Activated CD4-positive, CD25-positive, alpha-beta regulatory T cell treated with anti-CD3 and anti-CD28 coated beads, Interleukin-2, amount 50 U/mL, for 72 hours (primary cell): ENCODE measurements at regions not wholly inside any gene's neighbourhood (a gene's known extent, or its start where the extent isn't known, plus 50 kb on each side); places are given as distances from the start of the nearest gene placed in this dataset.

Source experiments
- DNase-seq: peaks from one replicate; pipeline ENCODE4 v3.0.0; 2021

DNA sequence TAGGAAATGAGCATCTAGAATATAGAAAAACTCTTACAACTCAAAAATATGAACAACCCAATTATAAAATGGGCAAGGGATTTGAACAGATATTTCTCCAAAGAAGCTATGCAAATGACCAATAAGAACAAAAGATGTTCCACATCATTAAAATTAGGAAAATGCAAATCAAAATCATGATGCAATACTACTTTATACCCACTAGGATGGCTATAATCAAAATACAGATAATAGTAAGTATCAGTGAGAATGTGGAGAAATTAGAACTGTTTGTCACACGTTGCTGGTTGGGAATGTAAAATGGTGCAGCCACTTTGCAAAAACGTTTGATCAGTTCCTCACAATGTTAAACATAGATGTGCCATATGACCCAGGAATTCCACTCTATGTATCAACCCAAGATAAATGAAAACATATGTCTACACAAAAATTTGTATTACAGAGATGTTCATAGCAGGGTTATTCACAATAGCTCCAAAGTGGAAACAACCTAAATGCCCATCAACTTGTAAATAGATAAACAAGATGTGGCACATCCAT, 558.4 kb downstream of the SLC4A3 start:
- no peak for DNase-seq

GRCh38 chr2:220188031-220188430, 560.6 kb downstream of the SLC4A3 start:
- DNase-seq: no peak

DNA sequence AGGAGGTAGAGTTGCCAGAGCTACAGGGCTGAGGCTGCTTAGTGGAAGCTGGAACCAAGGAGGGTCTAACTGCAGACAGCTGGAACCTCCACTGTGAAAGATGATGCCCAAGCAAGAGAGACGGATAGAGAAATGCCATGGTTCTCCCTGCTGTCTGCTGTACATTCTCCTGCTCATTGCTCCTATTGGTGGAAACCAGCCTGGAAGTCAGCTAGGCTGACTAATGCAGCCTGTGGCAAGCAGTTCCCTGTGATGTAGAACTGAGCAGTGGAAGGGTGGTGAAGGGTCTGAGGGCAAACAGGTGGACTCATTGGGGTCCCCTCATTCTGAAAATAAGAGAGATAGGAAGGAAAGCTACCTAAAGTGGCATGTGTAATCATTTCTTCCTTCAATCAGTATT, 563.6 kb downstream of the SLC4A3 start:
- no peak for DNase-seq

GRCh38 chr2:220191737-220192136, 564.3 kb downstream of the SLC4A3 start:
- DNase-seq: no peak

GRCh38 chr2:220192994-220193753, 565.7 kb downstream of the SLC4A3 start:
- DNase-seq: no peak

DNA sequence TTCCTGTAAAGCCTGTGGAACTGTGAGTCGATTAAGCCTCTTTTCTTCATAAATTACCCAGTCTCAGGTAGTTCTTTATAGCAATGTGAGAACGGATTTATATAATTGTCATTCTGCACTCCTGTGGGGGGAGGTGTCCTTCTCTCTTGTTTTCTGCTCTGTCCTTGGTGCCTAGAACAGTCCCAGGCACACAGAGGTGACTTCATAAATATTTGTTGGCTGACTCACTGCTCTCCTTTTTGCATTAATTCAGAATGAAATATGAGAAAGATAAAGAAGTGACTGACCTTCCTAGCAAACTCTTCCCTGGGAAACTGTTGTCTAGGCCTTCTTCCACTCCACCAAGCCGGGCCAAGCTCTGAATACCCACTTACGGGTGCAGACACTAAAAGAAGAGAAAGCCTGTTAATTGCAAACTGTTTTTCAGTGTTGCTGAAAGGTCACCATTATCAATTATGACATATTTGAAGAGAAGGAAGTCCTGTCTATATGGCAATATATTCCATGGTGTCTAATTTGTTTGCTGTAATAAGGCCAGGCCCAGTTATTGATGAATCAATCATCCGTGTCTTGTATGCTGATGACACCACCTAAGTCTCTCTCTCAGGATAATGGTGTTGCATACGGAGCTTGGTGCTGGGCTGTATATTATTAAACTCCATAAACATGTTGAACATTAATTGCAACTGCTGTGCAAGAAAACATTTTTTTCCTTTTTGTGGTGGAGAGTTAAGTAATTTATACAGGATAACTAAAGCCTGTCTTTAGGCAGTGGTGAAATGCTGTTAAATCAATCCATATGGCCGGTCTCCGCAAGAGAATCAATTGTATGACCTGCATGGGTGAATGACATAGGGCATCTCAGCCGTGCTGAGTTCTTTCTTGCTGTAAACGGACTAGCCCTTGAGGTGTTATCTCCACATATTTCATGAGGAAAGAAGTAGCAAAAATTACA, 567.5 kb downstream of the SLC4A3 start:
- no peak for DNase-seq

DNA sequence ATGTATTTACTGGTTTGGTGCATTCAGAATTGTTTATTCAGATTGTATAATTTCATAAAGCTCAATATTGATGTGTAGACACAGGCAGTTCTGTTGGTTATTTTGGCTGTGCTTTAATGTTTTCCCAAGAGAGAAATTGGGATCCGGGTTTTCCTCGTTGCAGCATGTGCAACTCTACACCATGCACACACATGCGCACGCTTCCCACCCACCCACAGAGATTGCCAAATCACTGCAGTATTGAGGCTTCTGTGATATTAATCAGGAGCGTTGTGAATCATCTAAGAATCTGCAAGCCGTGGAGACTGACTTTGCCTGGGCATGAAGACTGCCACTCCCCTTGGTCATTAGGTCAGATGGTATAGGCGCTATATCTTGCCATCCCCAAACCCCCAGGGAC, 571.5 kb downstream of the SLC4A3 start:
- DNase-seq: no peak

DNA sequence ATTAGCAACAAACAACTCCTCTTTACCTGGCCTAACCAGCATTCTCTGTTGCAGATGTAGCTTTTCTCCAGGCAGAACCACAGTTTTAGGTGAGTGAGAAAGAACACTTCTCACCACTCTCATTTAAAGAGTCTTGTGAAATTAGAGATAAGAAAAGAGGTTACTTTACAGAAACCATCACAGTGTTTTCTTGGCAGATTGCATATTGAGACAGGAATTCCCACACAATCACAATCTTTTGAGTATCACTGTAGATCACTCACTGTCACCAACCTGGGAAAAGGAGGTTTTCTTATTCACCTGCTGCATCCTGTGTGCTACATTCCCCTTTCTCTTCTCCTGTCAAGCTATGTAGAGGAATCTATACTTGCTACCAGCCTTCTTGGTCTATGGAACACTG, 574.6 kb downstream of the SLC4A3 start:
- DNase-seq: no peak

DNA sequence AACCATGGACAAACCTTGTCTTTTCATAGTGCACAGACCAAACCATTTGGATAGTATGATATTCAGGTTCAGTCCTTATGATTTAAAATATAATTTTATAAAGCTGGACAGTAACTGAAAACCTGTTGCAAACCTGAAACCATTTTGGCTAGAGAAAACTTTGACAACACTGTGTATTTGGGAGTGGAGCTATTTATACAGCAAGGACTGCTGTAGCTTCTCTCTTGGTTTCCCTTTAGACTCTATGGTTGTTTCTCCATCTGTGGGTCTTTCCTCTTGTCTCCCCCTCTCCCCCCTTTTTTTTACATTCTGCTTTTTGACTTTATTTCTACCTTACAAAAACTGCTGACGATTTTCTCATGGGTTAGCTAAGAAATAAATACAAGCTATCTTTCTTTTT, 581.7 kb downstream of the SLC4A3 start:
- DNase-seq: no peak

DNA sequence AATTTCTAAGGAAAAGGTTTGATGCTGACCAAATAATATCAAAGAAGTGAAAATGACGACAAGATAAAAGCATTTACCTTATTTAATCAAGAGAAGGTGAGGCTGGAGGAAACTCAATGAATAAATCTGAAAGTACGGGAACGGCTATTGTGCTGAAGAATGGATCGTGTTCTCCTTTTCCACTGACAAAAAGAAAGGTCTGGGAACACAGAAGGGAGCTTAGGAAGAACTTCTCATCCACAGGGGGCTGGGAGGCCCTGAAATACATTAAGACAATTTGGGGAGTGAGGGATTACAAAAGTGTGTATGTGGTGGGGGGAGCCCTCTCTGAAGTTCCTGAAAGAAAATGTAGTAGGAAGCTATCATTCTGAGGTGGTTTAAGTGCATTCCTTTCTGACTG, 582.3 kb downstream of the SLC4A3 start:
- DNase-seq: no peak

DNA sequence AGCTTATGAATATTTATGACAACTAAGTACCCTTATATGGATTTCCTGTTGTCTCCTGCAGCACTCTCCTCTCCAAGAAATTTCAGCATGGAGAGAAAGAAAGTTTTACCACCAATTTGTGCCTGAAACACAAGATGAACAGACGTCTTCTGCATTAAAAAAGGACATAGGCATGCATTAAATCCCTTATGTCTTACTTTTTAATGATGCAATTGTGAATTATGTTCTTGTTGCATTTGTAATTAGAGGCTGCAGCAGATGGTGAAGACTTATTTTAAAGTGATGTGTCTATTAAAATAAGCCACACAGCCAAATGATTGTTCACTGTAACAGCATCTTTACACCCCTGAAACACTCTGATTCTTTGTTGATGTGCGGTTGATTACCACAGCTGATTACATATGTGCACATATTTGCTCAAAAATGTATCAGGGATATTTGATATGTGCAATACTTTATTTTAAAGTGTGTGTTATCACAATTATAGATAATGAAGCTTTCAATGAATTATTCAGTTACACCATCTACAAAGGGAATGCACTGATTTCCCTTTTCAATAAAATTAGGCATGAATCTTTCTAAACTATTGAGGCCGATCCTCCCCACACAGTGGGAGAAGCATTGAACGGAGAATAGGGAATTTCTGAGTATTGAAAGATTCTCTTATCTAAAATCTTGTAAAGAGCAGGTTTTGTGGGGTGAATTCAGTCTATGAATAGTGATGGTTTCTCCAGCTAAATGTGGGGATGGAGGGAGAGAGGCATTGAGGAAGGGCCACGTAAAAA, 585.1 kb downstream of the SLC4A3 start:
- DNase-seq: no peak

GRCh38 chr2:220215785-220216184, 588.4 kb downstream of the SLC4A3 start:
- DNase-seq: no peak

DNA sequence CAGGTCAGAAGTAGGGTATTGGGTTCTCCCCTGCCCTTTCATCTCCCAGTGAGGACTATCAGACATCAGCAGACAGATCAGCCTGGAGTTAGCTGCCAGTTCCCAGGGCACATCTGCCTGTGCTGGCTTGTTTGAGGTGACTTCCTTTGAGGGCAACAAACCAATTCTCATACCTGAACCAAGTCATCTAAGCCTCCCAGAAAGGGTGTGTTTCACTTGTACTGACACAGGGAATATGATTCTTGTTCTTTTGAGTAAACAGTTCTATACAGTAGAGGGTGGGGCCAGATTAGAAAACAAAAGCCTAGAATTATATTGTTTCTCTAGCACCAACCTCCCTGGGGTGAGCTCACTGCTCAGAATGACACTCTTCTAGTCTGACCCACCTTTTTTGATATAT, 591.9 kb downstream of the SLC4A3 start:
- no peak for DNase-seq

DNA sequence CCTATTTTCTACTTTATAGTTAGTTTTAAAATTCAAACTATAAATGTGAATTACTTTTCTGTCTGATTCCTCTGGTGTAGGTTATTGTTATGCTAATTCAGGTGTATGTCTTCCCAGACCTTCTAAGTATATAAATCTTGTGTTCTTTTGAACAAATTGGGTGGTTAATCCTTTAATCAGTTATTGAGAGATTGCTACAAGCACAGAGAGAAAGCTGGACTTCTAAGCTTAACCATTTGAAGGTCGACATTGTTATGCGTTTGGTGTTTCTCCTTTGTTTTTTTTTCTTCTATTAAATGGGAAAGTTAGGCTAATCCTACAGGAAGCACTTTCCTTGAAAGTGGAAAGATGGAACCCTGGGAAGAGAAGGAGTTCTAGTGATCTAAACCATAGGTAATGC, 592.6 kb downstream of the SLC4A3 start:
- no peak for DNase-seq

- DNase-seq: no peak
Measured at GRCh38 chr2:220221992-220222391, 594.6 kb downstream of the SLC4A3 start.

DNA sequence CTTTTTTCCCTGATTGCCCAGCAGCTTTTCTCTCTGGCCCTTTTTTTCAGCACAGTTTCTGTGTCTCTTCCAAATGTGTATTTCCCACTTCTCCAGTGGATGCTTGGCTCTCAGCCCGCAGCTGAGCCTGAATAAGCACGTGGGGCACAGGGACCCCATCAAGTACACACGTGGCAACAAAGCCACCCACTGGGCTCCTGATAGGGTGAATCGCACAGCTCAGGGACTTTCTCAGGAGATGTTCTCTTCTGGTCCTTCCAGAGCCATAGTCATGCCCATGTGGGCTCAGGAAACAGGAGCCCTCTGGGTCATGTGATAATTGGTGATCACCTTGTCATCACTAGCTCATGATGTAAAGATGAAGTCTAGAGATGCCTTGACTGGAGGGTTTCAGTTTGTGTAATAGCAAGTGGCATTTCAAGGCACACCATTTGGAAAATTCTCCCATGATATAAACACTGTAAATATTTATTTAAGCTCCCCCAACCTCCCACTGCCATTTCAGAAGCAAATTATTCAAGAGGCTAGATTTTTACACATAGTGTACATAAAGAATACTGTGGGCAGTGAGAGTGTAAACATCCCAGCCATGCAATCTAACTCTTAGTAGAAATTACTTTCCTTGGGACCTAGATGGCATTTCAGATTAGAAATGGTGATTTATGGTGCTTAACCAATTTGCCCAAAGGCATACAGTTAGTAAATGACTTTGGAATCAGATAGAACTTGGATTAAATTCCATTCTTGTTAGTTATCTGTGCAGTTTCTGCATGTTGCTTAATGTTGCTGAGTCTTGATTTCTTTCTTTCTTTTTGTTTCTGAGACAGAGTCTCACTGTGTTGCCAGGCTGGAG, 597.5 kb downstream of the SLC4A3 start:
- DNase-seq: no peak

DNA sequence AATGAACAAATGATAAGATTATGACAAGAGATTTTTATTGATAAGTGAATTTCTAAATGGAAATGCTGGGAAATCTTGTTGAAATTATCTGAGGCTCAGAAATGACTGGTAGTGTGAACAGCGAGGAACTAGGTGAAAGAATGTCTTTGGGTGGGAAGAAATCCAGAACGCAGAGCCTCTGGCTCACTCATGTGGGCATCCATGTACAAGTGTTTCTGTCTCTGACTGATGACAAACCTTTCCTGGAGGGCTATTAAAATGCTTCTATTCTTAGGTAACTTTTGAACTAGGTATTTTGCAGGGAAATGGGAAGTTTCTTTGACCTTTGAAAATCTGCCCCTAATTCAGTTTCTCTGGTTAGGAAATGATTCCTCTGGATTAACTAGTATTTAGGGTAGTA, 598.6 kb downstream of the SLC4A3 start:
- no peak for DNase-seq

GRCh38 chr2:220226546-220226945, 599.1 kb downstream of the SLC4A3 start:
- no peak for DNase-seq

DNA sequence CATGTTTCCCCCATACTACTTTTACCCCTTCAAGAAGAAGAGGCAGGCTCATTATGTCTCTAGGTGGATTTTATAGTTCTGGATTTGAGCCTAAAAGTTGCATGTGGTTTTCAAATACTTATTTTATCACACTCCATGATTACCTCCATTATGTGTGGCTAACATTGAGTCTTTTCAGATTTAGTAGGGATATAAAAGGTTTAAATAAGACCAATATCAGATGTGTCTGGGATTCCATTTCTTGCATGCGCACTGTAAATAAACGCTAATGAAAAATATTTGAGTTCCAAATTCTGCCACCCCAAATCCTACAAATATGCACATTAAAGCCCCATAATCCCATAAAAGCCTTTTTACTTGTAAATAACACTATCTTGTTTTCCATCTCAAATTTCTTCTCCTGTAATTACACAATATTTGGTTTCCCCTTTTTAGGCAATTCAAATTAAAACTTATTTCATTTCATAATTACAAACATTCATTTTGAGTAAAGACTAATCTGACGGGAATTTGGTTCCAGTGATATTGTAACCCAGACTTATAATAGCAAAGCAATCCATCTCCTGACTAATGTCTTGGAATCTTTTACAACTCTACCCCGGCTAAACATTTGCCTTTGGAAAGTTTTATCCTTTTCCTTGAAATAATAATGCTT, 600.0 kb downstream of the SLC4A3 start:
- no peak for DNase-seq

DNA sequence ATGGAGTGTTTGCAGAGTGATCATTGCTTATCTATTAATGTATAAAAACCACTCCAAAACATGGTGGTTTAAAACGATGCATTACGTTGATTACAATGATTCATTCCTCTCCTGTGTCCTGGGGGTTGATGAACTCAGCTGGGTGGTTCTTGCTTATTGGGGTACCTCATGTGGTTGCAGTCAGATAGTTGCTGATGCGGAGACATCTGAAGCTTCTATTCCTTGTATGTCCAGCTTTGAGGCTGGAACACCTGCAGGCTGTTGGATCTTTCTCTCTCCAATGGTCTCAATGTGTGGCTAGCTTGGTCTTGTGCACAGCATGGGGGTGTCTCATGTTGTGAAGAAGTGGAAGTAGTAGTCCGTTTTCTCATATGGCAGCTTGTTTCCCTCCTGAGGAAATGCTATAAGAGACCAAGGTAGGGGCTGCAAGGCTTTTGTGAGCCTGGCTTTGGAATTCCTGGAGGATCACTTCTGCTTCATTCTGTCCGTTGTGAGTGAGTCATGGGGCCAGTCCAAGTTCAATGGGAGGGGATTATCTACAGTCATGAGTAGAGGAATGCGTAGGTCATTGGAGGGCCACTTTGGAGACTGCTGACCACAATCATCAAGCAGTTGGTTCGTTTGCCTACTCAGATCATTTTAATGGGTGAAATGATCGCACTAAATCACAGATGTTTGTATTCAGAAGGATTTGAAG, 601.0 kb downstream of the SLC4A3 start:
- DNase-seq: no peak

GRCh38 chr2:220240641-220241040, 613.2 kb downstream of the SLC4A3 start:
- no peak for DNase-seq
